Trophoblast cell (in vitro differentiated cells and primary cell): ENCODE measurements at regions not wholly inside any gene's neighbourhood (a gene's known extent, or its start where the extent isn't known, plus 50 kb on each side); places are given as distances from the start of the nearest gene placed in this dataset.

ENCODE experiments used
- DNase-seq, 2 donors: peaks; one replicate each; pipeline ENCODE4 v3.0.0-alpha.2; 2016
- H2AFZ ChIP-seq: 2 replicates; pipeline ENCODE4 v1.6.1; 2013; ENCODE audit warnings: low read length, moderate library complexity, mild to moderate bottlenecking; ENCODE audit not compliant: insufficient read depth, poor library complexity
- H2AK5ac ChIP-seq: 2 replicates; pipeline ENCODE4 v1.6.1; 2013; ENCODE audit warnings: mild to moderate bottlenecking, low read length
- H2BK120ac ChIP-seq: 2 replicates; pipeline ENCODE4 v1.6.1; 2013; ENCODE audit warnings: low read length, mild to moderate bottlenecking, moderate library complexity; ENCODE audit not compliant: insufficient read depth, poor library complexity
- H2BK12ac ChIP-seq: 2 replicates; pipeline ENCODE4 v1.6.1; 2013; ENCODE audit warnings: mild to moderate bottlenecking, low read length, moderate library complexity
- H2BK5ac ChIP-seq: 2 replicates; pipeline ENCODE4 v1.6.1; 2013; ENCODE audit warnings: low read length, low read depth, moderate library complexity, mild to moderate bottlenecking; ENCODE audit not compliant: poor library complexity
- H3K14ac ChIP-seq: 2 replicates; pipeline ENCODE4 v1.6.1; 2013; ENCODE audit warnings: mild to moderate bottlenecking, low read length
- H3K18ac ChIP-seq: 2 replicates; pipeline ENCODE4 v1.6.1; 2013; ENCODE audit warnings: mild to moderate bottlenecking, low read length
- H3K23ac ChIP-seq: 2 replicates; pipeline ENCODE4 v1.6.1; 2013; ENCODE audit warnings: low read length
- H3K27ac ChIP-seq: 2 replicates; pipeline ENCODE4 v1.5.1; 2013; ENCODE audit warnings: low read depth, mild to moderate bottlenecking, inconsistent platforms, low read length, moderate library complexity
- H3K27me3 ChIP-seq: 2 replicates; pipeline ENCODE4 v1.6.1; 2013; ENCODE audit warnings: inconsistent platforms, mild to moderate bottlenecking, low read length, moderate library complexity; ENCODE audit not compliant: insufficient read depth
- H3K36me3 ChIP-seq, 2 experiments: 1 replicate in 1 of 2; 2 replicates in 1 of 2; pipeline ENCODE4 v1.6.1; 2013; ENCODE audit warnings: low read length in 2 of 2, mild to moderate bottlenecking in 2 of 2, moderate library complexity in 1 of 2; ENCODE audit not compliant: insufficient read depth in 2 of 2, control insufficient read depth in 1 of 2
- H3K4ac ChIP-seq: 2 replicates; pipeline ENCODE4 v1.6.1; 2013; ENCODE audit warnings: low read depth, mild to moderate bottlenecking, low read length, moderate library complexity
- H3K4me1 ChIP-seq, 2 experiments: 1 replicate in 1 of 2; 2 replicates in 1 of 2; pipeline ENCODE4 v1.6.1; 2013; ENCODE audit warnings: low read length in 2 of 2, mild to moderate bottlenecking in 2 of 2, moderate library complexity in 1 of 2; ENCODE audit not compliant: insufficient read depth in 2 of 2, control insufficient read depth in 1 of 2
- H3K4me2 ChIP-seq: 2 replicates; pipeline ENCODE4 v1.6.1; 2013; ENCODE audit warnings: inconsistent platforms, mild to moderate bottlenecking, low read length, moderate library complexity
- H3K4me3 ChIP-seq: 2 replicates; pipeline ENCODE4 v1.5.1; 2013; ENCODE audit warnings: mild to moderate bottlenecking, low read depth, low read length, inconsistent platforms
- H3K79me1 ChIP-seq: one replicate; pipeline ENCODE4 v1.6.1; 2013; ENCODE audit warnings: low read length
- H3K79me2 ChIP-seq: 2 replicates; pipeline ENCODE4 v1.6.1; 2013; ENCODE audit warnings: low read length, mild to moderate bottlenecking; ENCODE audit not compliant: control insufficient read depth, insufficient read depth, poor library complexity
- H3K9ac ChIP-seq: 2 replicates; pipeline ENCODE4 v1.6.1; 2013; ENCODE audit warnings: mild to moderate bottlenecking, low read length
- H3K9me3 ChIP-seq: 2 replicates; pipeline ENCODE4 v1.6.1; 2013; ENCODE audit warnings: low read depth, mild to moderate bottlenecking, control low read depth, inconsistent platforms, low read length; ENCODE audit not compliant: insufficient read depth
- H4K12ac ChIP-seq: 2 replicates; pipeline ENCODE4 v1.6.1; 2013; ENCODE audit warnings: low read depth, mild to moderate bottlenecking, low read length, moderate library complexity
- H4K8ac ChIP-seq: 2 replicates; pipeline ENCODE4 v1.6.1; 2013; ENCODE audit warnings: low read depth, mild to moderate bottlenecking, low read length, moderate library complexity
- H4K91ac ChIP-seq: one replicate; pipeline ENCODE4 v1.6.1; 2013; ENCODE audit warnings: low read depth, mild to moderate bottlenecking, low read length, moderate library complexity
- WGBS: extraction: QIAGEN DNeasy Blood & Tissue Kit; methylation state at CpG from one replicate; pipeline ENCODE4 v1.1.7; 2013; ENCODE audit warnings: missing lambda C conversion rate; ENCODE audit not compliant: insufficient read length, insufficient coverage; ENCODE audit errors: extremely low coverage; 5-methylcytosine and 5-hydroxymethylcytosine counted together

GRCh38 chr2:2754940-2755339 lies 423.9 kb upstream of the MYT1L start:
- Histone ChIP-seq H4K12ac (no peak overlapping the region), H3K4me1 (no peaks in the 10 kb centered on the region), H4K91ac (no peak overlapping the region), H4K8ac (no peak overlapping the region), H3K27me3 (no peaks in the 10 kb centered on the region), H3K18ac (no peak overlapping the region), H2AK5ac (no peak overlapping the region), H3K27ac (no peak overlapping the region), H3K4me2 (no peak overlapping the region), H3K4ac (no peak overlapping the region), H3K79me2 (no peaks in the 10 kb centered on the region), H3K9ac (no peak overlapping the region), H3K36me3 (no peaks in the 10 kb centered on the region), H3K4me3 (no peak overlapping the region), H3K23ac (no peak overlapping the region), H3K9me3 (peaks cover 38% of the 10 kb centered on the region), H2BK120ac (no peak overlapping the region), H2BK5ac (no peak overlapping the region), H2AFZ (no peak overlapping the region), H2BK12ac (no peak overlapping the region), H3K14ac (no peak overlapping the region), H3K79me1 (no peaks in the 10 kb centered on the region)
- no CpG with 5 or more reads among the region's 5 CpGs for WGBS
- DNase-seq = no peak

- Histone ChIP-seq H2AFZ (no peak overlapping the region), H4K12ac (no peak overlapping the region), H3K36me3 (no peaks in the 10 kb centered on the region), H4K8ac (no peak overlapping the region), H3K79me2 (no peaks in the 10 kb centered on the region), H3K27me3 (no peaks in the 10 kb centered on the region), H3K9ac (no peak overlapping the region), H3K4ac (no peak overlapping the region), H3K23ac (no peak overlapping the region), H3K4me1 (no peaks in the 10 kb centered on the region), H2BK5ac (no peak overlapping the region), H3K27ac (no peak overlapping the region), H2BK12ac (no peak overlapping the region), H3K14ac (no peak overlapping the region), H3K9me3 (peaks cover 39% of the 10 kb centered on the region), H2AK5ac (no peak overlapping the region), H3K18ac (no peak overlapping the region), H4K91ac (no peak overlapping the region), H2BK120ac (no peak overlapping the region), H3K4me2 (no peak overlapping the region), H3K79me1 (no peaks in the 10 kb centered on the region), H3K4me3 (no peak overlapping the region)
- DNase-seq = no peak
- no CpG with 5 or more reads among the region's 14 CpGs for WGBS
Measured at GRCh38 chr2:2751715-2752315, 420.7 kb upstream of the MYT1L start.

- no peak overlapping the region for H3K14ac ChIP-seq
- H3K18ac ChIP-seq = no peak overlapping the region
- no peak overlapping the region for H3K27ac ChIP-seq
- H3K27me3 ChIP-seq = no peaks in the 10 kb centered on the region
- H3K4me3 ChIP-seq = no peak overlapping the region
- no peaks in the 10 kb centered on the region for H3K79me1 ChIP-seq
- no peaks in the 10 kb centered on the region for H3K4me1 ChIP-seq
- no peak overlapping the region for H4K12ac ChIP-seq
- no peak overlapping the region for H2AFZ ChIP-seq
- H3K79me2 ChIP-seq = no peaks in the 10 kb centered on the region
- H3K4ac ChIP-seq = no peak overlapping the region
- no peak overlapping the region for H2AK5ac ChIP-seq
- H3K23ac ChIP-seq = no peak overlapping the region
- no peak overlapping the region for H4K8ac ChIP-seq
- no CpG with 5 or more reads among the region's 44 CpGs for WGBS
- no peak overlapping the region for H3K9ac ChIP-seq
- H4K91ac ChIP-seq = no peak overlapping the region
- no peak for DNase-seq
- H2BK12ac ChIP-seq = no peak overlapping the region
- no peak overlapping the region for H3K4me2 ChIP-seq
- H2BK120ac ChIP-seq = no peak overlapping the region
- no peaks in the 10 kb centered on the region for H3K36me3 ChIP-seq
- peaks cover 41% of the 10 kb centered on the region for H3K9me3 ChIP-seq
- no peak overlapping the region for H2BK5ac ChIP-seq
Measured at GRCh38 chr2:2750867-2751714, 420.0 kb upstream of the MYT1L start.

GRCh38 chr2:2749206-2749598 lies 418.1 kb upstream of the MYT1L start:
- H3K9ac ChIP-seq = no peak overlapping the region
- no peak overlapping the region for H2BK12ac ChIP-seq
- no peak overlapping the region for H3K27ac ChIP-seq
- H2AFZ ChIP-seq = no peak overlapping the region
- no peaks in the 10 kb centered on the region for H3K79me1 ChIP-seq
- no peaks in the 10 kb centered on the region for H3K27me3 ChIP-seq
- no peak for DNase-seq
- no peak overlapping the region for H3K4ac ChIP-seq
- H4K12ac ChIP-seq = no peak overlapping the region
- H2BK120ac ChIP-seq = no peak overlapping the region
- no CpG with 5 or more reads among the region's 9 CpGs for WGBS
- H4K91ac ChIP-seq = no peak overlapping the region
- H4K8ac ChIP-seq = no peak overlapping the region
- H2AK5ac ChIP-seq = no peak overlapping the region
- no peaks in the 10 kb centered on the region for H3K4me1 ChIP-seq
- no peak overlapping the region for H3K4me2 ChIP-seq
- no peak overlapping the region for H3K23ac ChIP-seq
- H3K9me3 ChIP-seq = peaks cover 30% of the 10 kb centered on the region
- no peak overlapping the region for H2BK5ac ChIP-seq
- no peaks in the 10 kb centered on the region for H3K36me3 ChIP-seq
- H3K79me2 ChIP-seq = no peaks in the 10 kb centered on the region
- H3K18ac ChIP-seq = no peak overlapping the region
- H3K4me3 ChIP-seq = no peak overlapping the region
- no peak overlapping the region for H3K14ac ChIP-seq
